ENCODE measurements at regions not wholly inside any gene's neighbourhood (a gene's known extent, or its start where the extent isn't known, plus 50 kb on each side); places are given as distances from the start of the nearest gene placed in this dataset.

GRCh38 chr9:90559075-90560073 lies 83.2 kb downstream of the DIRAS2 start:
- H3K4me3 ChIP-seq (ENCODE audit: low read length) = no peak overlapping the region
- TF ChIP-seq ZNF274 (IDR thresholded peaks at IDR 0.05; ENCODE audit: low read depth, low read length) = no peak

All from GM08714 (cell line).